H1 (cell line): ENCODE measurements at regions not wholly inside any gene's neighbourhood (a gene's known extent, or its start where the extent isn't known, plus 50 kb on each side); places are given as distances from the start of the nearest gene placed in this dataset.

ENCODE experiments used
- CTCF ChIP-seq, 3 experiments: IDR thresholded peaks; 1 replicate in 2 of 3; 2 replicates in 1 of 3; pipeline versions ENCODE4 v1.5.1 to v1.6.1; 2011; ENCODE audit warnings: low read length in 3 of 3, mild to moderate bottlenecking in 3 of 3, inconsistent platforms in 2 of 3, low read depth in 1 of 3, moderate library complexity in 1 of 3; ENCODE audit not compliant: insufficient read depth in 1 of 3; ENCODE audit errors: control extremely low read depth in 1 of 3
- E2F6 ChIP-seq: IDR thresholded peaks from 2 replicates; pipeline ENCODE4 v1.6.1; 2012; ENCODE audit warnings: inconsistent platforms
- EP300 ChIP-seq, 2 experiments: IDR thresholded peaks; 1 replicate in 1 of 2; 2 replicates in 1 of 2; pipeline ENCODE4 v1.6.1; 2011 to 2012; ENCODE audit warnings: low read depth in 2 of 2, low read length in 2 of 2, mild to moderate bottlenecking in 2 of 2, borderline replicate concordance in 1 of 2, inconsistent platforms in 1 of 2, moderate library complexity in 1 of 2
- EZH2 ChIP-seq: fragments of 200-600 bp; sonication (generic); IDR thresholded peaks from 2 replicates; pipeline ENCODE4 v1.7.1; 2012; ENCODE audit warnings: low read depth, mild to moderate bottlenecking, moderate library complexity, low read length, inconsistent platforms; ENCODE audit not compliant: severe bottlenecking
- GABPA ChIP-seq: IDR thresholded peaks from 2 replicates; pipeline ENCODE4 v1.6.1; 2011; ENCODE audit warnings: mild to moderate bottlenecking, low read length, moderate library complexity, borderline replicate concordance; ENCODE audit not compliant: insufficient read depth
- HDAC6 ChIP-seq: IDR thresholded peaks from one replicate; pipeline ENCODE4 v1.7.1; 2012; ENCODE audit warnings: low read depth, mild to moderate bottlenecking, inconsistent platforms, low read length, moderate library complexity
- JUN ChIP-seq: IDR thresholded peaks from 2 replicates; pipeline ENCODE4 v1.6.1; 2011; ENCODE audit warnings: low read depth, mild to moderate bottlenecking, improper control_type of control experiment, low read length
- JUND ChIP-seq: IDR thresholded peaks from 2 replicates; pipeline ENCODE4 v1.6.1; 2011; ENCODE audit warnings: mild to moderate bottlenecking, improper control_type of control experiment, low read length
- MAX ChIP-seq: IDR thresholded peaks from 2 replicates; pipeline ENCODE4 v1.6.1; 2012; ENCODE audit warnings: inconsistent platforms
- POLR2A ChIP-seq, 2 experiments: IDR thresholded peaks; 1 replicate in 1 of 2; 2 replicates in 1 of 2; pipeline ENCODE4 v1.6.1; 2011; ENCODE audit warnings: low read depth in 2 of 2, low read length in 2 of 2, mild to moderate bottlenecking in 2 of 2; ENCODE audit errors: control extremely low read depth in 1 of 2
- POLR2AphosphoS5 ChIP-seq: IDR thresholded peaks from 2 replicates; pipeline ENCODE4 v1.6.1; 2011; ENCODE audit warnings: low read depth, low read length
- RFX5 ChIP-seq: IDR thresholded peaks from 2 replicates; pipeline ENCODE4 v1.6.1; 2011; ENCODE audit warnings: low read depth, low read length, improper control_type of control experiment, borderline replicate concordance
- SP4 ChIP-seq: IDR thresholded peaks from 2 replicates; pipeline ENCODE4 v1.6.1; 2012; ENCODE audit warnings: low read length, inconsistent platforms
- SUZ12 ChIP-seq: fragments of 200-600 bp; sonication (generic); IDR thresholded peaks from 2 replicates; pipeline ENCODE4 v1.6.1; 2012; ENCODE audit warnings: mild to moderate bottlenecking, inconsistent platforms, low read length, moderate library complexity, mixed read lengths

GRCh38 chr10:90180886-90181691 lies 479.7 kb downstream of the KIF20B start:
- no peak for TF ChIP-seq POLR2A (IDR thresholded peaks at IDR 0.05; ENCODE audit: control extremely low read depth in 1 of 2, low read depth in 2 of 2, low read length in 2 of 2)
- no peak for TF ChIP-seq JUN
- TF ChIP-seq E2F6: no peak
- no peak for TF ChIP-seq HDAC6
- TF ChIP-seq SUZ12: no peak
- TF ChIP-seq CTCF (IDR thresholded peaks at IDR 0.05; ENCODE audit: control extremely low read depth in 1 of 3, insufficient read depth in 1 of 3, low read depth in 1 of 3, low read length in 3 of 3): no peak
- no peak for TF ChIP-seq RFX5
- TF ChIP-seq SP4: no peak
- no peak for TF ChIP-seq EZH2
- TF ChIP-seq MAX: no peak
- no peak for TF ChIP-seq GABPA
- no peak for TF ChIP-seq POLR2AphosphoS5
- no peak for TF ChIP-seq JUND
- no peak for TF ChIP-seq EP300 (IDR thresholded peaks at IDR 0.05; ENCODE audit: borderline replicate concordance in 1 of 2, low read depth in 2 of 2, low read length in 2 of 2)
